GM18868 (cell line): ENCODE measurements at regions not wholly inside any gene's neighbourhood (a gene's known extent, or its start where the extent isn't known, plus 50 kb on each side); places are given as distances from the start of the nearest gene placed in this dataset.

ENCODE experiments used
- ATAC-seq: cut with Tn5 transposase; IDR thresholded peaks from one replicate; pipeline ENCODE4 v1.9.1; 2021; ENCODE audit warnings: mild to moderate bottlenecking, moderate library complexity; ENCODE audit not compliant: unreplicated experiment

- ATAC-seq, result no peak
These were observed 97.1 kb upstream of the MAF start for GRCh38 chr16:79697562-79698112.

GRCh38 chr16:79691007-79691406 lies 90.5 kb upstream of the MAF start:
- ATAC-seq, result no peak

- ATAC-seq, result no peak
These were observed 89.6 kb upstream of the MAF start for GRCh38 chr16:79690159-79690558.

- ATAC-seq, result no peak
These were observed 87.0 kb upstream of the MAF start for GRCh38 chr16:79687249-79688130.

- ATAC-seq, result no peak
These were observed 85.3 kb upstream of the MAF start for GRCh38 chr16:79685871-79686270.

GRCh38 chr16:79679334-79679733 lies 78.8 kb upstream of the MAF start:
- ATAC-seq, result no peak

GRCh38 chr16:79677799-79678530 lies 77.4 kb upstream of the MAF start:
- ATAC-seq, result no peak

- no peak for ATAC-seq
These were observed 73.1 kb upstream of the MAF start for GRCh38 chr16:79673635-79674034.

- no peak for ATAC-seq
These were observed 72.0 kb upstream of the MAF start for GRCh38 chr16:79672524-79672923.

GRCh38 chr16:79668502-79668901 lies 68.0 kb upstream of the MAF start:
- no peak for ATAC-seq

GRCh38 chr16:79665970-79666369 lies 65.4 kb upstream of the MAF start:
- ATAC-seq, result no peak

- ATAC-seq, result no peak
These were observed 63.9 kb upstream of the MAF start for GRCh38 chr16:79664407-79664806.

- no peak for ATAC-seq
These were observed 62.3 kb upstream of the MAF start for GRCh38 chr16:79662669-79663313.

- no peak for ATAC-seq
These were observed 61.6 kb upstream of the MAF start for GRCh38 chr16:79662122-79662521.

GRCh38 chr16:79661578-79661977 lies 61.0 kb upstream of the MAF start:
- no peak for ATAC-seq

- no peak for ATAC-seq
These were observed 58.8 kb upstream of the MAF start for GRCh38 chr16:79659344-79659743.

- ATAC-seq, result no peak
These were observed 57.9 kb upstream of the MAF start for GRCh38 chr16:79658301-79659033.

- no peak for ATAC-seq
These were observed 56.1 kb upstream of the MAF start for GRCh38 chr16:79656553-79657115.

- ATAC-seq, result no peak
These were observed 52.9 kb upstream of the MAF start for GRCh38 chr16:79653373-79653891.

- no peak for ATAC-seq
These were observed 50.8 kb upstream of the MAF start for GRCh38 chr16:79651363-79651762.
